GM21447 (cell line): ENCODE measurements at regions not wholly inside any gene's neighbourhood (a gene's known extent, or its start where the extent isn't known, plus 50 kb on each side); places are given as distances from the start of the nearest gene placed in this dataset.
"Not testable (repeated sequence)": the region's sequence is repeated elsewhere in the genome, so short reads cannot be mapped to it uniquely, and the experiment has no call there.

Source experiments
- ATAC-seq: cut with Tn5 transposase; IDR thresholded peaks from one replicate; pipeline ENCODE4 v1.9.1; 2021; ENCODE audit not compliant: unreplicated experiment

- no peak for ATAC-seq
Measured at GRCh38 chr5:19258686-19259085, 729.3 kb downstream of the CDH18 start.

GRCh38 chr5:19261879-19262278, 726.1 kb downstream of the CDH18 start:
- ATAC-seq: no peak

- ATAC-seq: no peak
Measured at GRCh38 chr5:19264821-19265220, 723.2 kb downstream of the CDH18 start.

- ATAC-seq: no peak
Measured at GRCh38 chr5:19266791-19267190, 721.2 kb downstream of the CDH18 start.

GRCh38 chr5:19270153-19270552, 717.8 kb downstream of the CDH18 start:
- no peak for ATAC-seq

GRCh38 chr5:19274578-19274977, 713.4 kb downstream of the CDH18 start:
- ATAC-seq: no peak

GRCh38 chr5:19285286-19285685, 702.7 kb downstream of the CDH18 start:
- ATAC-seq: no peak

GRCh38 chr5:19287548-19288277, 700.3 kb downstream of the CDH18 start:
- ATAC-seq: not testable (repeated sequence)

- not testable (repeated sequence) for ATAC-seq
Measured at GRCh38 chr5:19288311-19288710, 699.7 kb downstream of the CDH18 start.

GRCh38 chr5:19297934-19298333, 690.1 kb downstream of the CDH18 start:
- no peak for ATAC-seq

GRCh38 chr5:19301271-19301670, 686.7 kb downstream of the CDH18 start:
- ATAC-seq: no peak

GRCh38 chr5:19314840-19315239, 673.2 kb downstream of the CDH18 start:
- ATAC-seq: no peak

- no peak for ATAC-seq
Measured at GRCh38 chr5:19319252-19319651, 668.7 kb downstream of the CDH18 start.

- no peak for ATAC-seq
Measured at GRCh38 chr5:19322716-19323485, 665.1 kb downstream of the CDH18 start.

GRCh38 chr5:19334278-19334677, 653.7 kb downstream of the CDH18 start:
- no peak for ATAC-seq

GRCh38 chr5:19342942-19343341, 645.1 kb downstream of the CDH18 start:
- ATAC-seq: no peak

GRCh38 chr5:19352120-19352519, 635.9 kb downstream of the CDH18 start:
- no peak for ATAC-seq

GRCh38 chr5:19369048-19369447, 619.0 kb downstream of the CDH18 start:
- ATAC-seq: no peak

- no peak for ATAC-seq
Measured at GRCh38 chr5:19369561-19369960, 618.4 kb downstream of the CDH18 start.

- no peak for ATAC-seq
Measured at GRCh38 chr5:19370655-19371386, 617.2 kb downstream of the CDH18 start.

GRCh38 chr5:19388391-19388790, 599.6 kb downstream of the CDH18 start:
- ATAC-seq: no peak

- no peak for ATAC-seq
Measured at GRCh38 chr5:19401032-19401431, 587.0 kb downstream of the CDH18 start.
